Superior temporal gyrus (tissue), 1 donor: ENCODE measurements at regions not wholly inside any gene's neighbourhood (a gene's known extent, or its start where the extent isn't known, plus 50 kb on each side); places are given as distances from the start of the nearest gene placed in this dataset.
"Not testable (repeated sequence)": the region's sequence is repeated elsewhere in the genome, so short reads cannot be mapped to it uniquely, and the experiment has no call there.

ENCODE experiments used
- DNase-seq: peaks from one replicate; pipeline ENCODE4 v3.0.0-alpha.2; 2016; ENCODE audit errors: extremely low spot score

DNA sequence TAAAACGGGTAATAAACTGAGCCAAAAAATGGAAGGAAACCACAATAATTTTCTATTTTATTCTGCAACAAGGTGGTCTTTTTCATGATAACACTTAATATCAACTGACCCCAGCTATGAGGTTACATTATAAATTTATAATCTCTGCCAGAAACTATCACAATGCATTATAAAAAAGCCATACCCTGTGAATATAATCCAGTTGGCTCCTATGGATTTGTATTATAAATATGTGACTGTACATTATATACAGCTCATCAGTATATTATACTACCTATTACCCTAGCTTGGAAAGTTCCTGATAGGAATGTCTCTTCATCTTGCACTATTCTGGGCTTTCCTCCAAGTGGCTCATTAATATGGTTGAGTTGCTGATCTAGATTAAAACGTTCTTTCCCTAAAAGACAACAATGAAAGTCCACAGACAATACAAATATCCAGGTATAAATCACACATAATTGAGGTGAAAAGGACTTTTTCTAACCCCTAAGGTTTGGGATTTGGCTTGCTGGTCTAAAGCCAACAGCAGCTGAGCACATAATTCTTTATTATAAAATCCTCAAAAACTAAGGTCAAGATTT lies 487.7 kb downstream of the TTLL7 start:
- DNase-seq, result no peak

DNA sequence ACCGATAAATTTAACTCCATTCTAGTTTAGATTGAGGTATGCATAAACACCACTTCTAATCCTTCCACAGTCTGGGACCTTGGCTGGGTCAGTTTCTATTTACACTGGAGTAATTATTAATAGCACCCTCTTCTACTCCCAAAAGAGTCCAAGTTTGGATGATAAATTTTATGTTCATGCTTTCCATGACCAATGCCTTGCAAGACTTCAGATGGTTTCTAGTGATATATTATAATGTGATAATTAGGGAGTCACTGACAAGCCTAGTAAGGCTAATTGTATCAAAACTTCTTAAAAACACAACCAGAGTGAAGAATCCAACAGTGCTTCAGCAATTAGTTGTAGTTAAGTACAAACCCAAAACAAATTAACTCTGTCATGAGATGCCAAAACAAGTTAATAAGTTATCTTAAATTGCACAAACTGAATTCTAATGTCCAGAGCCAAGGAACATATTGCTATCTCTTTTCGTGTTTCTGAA lies 489.6 kb downstream of the TTLL7 start:
- DNase-seq, result no peak

DNA sequence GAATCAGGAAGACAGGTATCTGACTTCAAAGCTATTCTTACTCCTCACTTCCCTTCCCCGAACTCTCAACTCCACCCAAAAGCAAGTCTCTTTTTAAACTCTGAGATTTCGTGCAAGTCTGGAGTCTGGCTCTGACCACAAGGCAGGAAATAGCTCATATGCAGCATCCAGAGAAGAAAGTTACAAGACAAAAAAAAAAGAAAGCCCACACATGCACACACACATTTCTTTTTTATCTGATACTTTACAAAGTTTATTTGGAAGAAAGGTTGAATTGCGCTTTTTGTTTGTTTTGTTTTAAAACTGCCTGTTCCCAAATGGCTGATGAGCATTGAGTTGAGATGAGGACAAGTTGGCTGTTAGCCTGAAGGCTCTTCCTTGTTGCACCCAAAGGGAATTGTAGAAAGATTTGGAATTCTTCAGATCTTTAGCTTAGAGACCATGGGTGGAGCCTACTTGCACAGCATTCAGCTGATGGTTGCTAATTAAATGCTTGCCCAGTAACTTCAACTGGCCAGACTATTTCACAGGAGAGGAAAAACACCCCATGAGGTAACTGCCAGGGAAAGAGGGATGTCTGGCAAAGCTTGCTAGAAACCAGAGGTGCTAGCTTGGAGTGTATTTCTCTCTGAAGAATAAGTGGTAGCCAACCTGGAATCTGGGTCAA lies 490.3 kb downstream of the TTLL7 start:
- DNase-seq, result no peak

DNA sequence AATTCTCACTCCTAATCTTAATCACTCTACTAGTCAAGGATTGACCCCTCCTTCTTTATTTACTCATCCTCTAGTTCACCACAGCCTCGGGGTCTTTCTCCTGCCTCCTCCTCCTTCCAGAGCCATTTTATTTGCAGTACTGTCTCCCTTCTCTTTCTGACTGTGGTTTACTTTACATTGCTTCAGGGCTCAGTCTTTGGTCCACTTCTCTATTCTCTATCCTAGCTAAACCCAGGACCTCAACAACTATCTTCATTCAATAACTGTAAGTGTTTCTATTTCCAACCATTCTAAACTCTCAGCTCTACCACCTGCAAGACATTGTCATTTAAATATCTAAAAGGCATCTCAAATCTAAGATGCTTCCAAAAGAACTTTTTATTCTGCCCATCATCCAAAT lies 493.8 kb downstream of the TTLL7 start:
- DNase-seq, result no peak

DNA sequence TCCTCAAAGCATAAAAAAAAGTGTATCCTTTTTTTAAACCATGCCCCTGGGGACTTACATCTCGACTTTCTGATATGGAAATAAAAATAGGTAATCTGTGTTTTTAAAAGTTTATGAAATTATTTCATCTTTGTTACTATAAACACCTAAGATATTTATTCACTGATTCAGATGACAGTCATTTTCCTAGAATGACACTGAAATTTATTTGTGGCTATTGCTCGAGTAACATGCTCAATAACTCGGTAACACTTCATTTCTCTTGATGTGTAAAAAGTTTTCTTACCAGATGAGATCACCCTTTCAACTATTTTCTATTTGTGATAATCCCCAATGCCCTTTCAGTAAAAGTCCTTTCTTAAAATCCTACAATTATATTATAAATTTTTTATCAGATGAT lies 495.8 kb downstream of the TTLL7 start:
- no peak for DNase-seq

DNA sequence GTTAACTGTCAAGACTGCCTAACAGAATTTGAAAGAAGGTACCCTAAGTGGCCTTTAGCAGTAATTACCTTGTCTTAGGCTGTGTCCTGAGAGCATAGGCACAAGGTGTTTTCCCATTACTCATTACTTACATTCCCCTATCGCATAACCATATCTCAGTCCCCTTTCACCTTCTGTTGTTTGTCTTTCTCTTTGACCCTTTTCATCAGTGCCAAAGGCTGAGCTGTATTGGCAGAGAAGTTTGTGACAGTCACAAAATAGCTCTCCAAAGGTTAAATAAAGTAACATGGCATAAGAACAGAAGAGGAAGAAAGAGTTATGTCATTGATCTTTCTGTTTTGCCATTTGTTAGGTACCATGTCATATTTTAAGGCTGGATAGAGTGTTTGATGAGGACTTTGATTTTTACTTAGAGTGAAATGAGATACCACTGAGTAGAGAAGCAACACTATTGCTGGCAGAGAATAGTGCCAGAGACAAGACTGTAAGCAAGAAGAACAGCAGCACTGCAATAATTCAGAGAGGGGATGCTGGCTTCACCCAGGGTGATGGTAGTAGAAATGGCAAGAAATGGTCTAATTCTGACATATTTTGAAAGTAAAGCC lies 497.8 kb downstream of the TTLL7 start:
- DNase-seq, result no peak

DNA sequence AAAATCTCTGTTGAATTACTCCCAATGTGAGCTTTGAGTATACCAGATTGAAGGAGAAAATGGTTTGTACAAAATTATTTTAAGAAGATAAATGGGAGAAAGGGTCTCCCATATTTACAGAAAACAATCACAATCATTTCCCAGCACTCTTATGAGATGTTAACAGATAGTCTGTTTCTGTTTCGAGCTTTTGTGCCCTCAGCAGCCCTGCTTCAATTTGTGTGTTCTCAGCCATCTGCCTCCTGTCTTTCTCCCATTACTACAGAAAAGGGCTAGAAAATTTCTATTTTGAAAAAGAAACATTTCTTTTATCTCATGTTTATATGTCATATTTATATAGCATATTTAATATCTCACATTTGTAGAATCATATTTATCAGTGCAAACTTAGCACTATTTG lies 498.4 kb downstream of the TTLL7 start:
- DNase-seq, result no peak

DNA sequence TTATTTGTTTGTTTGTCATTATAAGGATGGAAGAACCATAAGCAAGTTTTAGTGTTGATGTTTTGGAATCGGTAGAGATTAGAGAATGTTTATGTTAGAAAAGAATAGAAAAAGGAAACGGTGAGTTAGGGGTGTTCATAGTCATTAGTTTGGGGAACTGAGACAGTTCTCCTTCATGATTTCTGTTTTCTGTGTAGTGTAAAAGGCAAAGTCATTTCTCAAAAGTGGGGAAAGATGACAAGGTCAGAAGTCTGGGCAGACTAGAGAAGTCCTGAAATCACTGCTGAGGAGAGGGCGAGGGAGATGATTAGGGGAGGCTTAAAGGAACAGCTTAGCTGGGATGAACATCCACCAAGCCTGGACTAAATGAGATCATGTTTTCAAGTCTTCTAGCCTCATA lies 498.9 kb downstream of the TTLL7 start:
- no peak for DNase-seq

DNA sequence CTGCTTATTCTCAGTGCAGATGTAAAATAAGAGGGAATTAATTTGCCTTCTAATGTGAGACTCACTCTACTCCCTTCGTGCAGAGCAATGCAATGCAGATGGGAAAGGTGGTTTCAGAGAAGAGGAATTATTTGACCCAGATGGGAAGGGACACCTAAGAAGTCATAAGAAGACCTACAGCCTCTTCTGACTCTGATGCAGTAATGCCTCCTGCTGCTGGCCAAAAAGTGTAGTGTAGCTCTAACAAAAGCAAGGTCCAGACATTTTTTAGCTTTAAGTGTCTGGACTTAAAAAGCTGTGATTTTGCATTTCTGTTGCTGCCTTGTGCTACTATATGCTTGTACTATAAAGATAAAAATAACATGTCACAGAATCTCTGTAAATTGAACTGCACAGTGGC lies 501.4 kb downstream of the TTLL7 start:
- DNase-seq, result no peak

DNA sequence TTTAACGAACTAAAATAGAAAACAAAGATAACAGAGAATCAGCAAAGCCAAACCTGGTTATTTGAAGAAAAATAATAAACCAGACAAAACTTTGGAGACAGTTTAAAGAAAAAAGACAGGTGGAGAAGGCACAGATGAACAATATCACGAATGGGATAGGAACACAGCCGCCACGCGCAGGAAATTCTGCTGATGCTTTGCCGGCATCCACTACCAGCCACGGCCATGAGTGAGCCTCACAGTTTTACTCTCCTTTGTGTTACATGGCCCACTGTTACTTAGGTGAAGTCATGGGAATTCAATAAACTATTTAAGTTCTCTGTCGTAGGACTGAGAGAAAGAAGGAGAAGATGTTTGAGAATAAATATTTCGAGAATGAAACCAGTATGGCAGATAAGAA lies 503.4 kb downstream of the TTLL7 start:
- no peak for DNase-seq

DNA sequence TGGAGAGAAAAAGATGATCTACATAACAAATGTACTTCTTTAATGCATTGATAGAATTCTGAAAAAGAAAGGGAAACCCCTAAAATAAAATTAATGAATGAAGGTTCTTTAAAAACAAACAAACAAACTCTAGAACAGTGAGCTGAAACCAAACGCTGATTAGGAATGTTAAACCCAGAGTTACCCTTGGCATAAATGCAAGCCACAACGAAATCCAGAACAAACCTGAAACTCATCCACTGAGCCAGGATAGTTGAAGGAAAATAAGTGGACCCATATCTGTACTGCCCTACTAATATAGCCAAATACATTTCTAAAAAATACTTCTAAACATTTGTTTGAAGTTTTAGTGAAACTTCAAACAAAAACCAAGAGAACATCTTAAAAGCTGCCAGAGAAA lies 505.3 kb downstream of the TTLL7 start:
- DNase-seq, result no peak

DNA sequence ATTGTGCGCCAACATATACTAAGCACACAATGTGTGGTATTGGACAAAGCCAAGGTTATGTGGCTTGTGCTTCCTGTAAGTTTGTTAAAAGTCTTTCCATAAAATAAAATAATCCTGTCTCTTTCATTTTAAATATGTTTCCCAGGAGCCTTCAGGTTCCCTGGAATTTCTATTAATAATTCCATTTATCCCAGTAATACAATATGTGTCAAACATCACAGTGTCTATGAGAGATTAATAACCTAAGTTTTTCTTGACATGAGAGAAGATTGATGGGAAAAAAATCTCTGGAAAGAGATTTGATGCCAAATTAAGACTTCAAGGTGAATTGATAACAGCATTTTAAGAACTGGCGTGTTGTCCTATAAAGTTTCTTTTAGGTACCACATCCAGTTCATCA lies 507.0 kb downstream of the TTLL7 start:
- DNase-seq, result no peak

DNA sequence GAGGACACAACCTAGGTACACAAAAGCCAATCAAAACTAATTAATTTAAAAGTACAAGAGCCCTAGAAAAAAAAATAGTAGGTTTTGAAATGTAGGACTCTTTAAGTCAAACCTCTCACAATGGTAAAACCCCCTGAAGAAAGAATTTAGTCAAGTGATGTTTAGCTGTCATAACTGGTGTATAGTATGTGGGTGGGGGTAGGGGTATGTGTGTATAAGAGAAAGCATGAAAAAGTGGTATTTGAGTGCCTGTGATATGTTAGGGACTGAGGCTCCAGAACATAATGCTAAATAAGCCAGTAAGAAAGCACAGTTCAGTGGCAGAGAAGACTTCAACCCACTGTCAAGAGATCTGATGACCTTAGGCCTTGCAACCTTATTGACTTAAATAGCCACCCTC lies 507.9 kb downstream of the TTLL7 start:
- DNase-seq, result no peak

DNA sequence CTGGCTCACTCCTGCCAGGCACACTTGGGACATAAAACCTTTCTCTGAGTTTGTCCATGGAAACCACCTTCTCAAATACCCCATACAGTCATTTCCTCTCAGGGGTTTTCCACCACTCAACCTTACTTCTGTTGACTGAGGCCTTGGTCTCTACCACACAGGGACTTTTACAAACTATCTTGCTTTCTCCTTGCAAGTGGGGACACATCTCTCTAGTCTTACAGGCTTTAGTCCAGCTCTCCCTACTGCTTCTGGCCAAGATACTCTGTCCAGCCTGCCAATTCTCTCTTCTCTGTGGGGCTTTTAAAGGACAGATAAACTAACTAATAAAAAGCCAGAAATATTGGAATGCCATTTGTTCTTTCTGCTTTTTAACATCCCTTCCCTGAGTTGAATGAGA lies 510.8 kb downstream of the TTLL7 start:
- not testable (repeated sequence) for DNase-seq

DNA sequence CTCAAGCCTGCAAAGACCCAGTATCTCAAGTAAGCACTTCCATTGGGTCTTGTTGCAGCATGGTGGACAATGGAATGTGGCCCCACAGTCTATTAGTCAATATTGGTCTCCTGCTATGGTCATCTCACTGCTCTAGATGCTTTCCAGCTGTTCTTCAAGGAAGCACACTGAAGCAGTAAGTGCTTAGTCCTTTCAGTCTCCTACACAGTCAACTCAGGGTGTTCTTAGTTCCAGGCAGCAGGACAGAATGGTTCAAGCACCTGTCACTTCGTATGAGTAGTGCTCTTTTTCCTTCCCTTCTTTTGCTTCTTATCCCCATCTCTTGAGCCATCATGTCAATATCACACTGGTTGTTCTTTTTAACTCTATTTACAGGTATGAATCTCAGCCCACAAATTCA lies 511.5 kb downstream of the TTLL7 start:
- DNase-seq, result not testable (repeated sequence)

DNA sequence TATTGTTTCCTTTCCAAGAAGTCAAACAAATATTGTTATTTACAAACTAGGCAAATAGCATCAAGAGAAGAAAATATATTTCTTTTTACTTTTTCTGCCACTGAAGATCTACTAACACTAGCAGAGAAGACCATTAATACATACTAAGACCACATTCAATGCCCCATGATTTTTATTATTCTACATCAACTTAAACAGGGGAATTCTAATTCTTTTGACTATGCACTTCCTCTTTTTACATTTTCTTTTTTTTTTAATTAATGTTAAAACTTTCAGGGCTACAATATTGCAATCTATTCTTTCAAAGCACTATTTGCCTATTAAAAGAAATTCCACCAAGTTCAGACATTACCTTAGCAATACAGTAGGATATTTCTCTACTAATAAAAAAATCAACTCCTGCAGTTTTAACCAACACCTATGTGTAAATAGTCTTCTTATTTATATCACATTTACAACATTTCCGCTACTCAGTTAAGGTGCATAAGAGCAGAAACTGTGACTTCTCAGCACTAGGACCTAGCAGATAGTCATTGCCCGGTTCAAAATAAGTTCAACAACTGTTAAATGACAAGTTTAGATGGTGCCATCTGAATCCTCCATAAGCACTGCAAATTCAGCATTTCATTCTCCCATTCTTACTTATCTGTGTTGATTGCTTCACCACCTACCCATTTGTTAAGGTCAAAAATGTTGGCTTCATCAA lies 513.5 kb downstream of the TTLL7 start:
- not testable (repeated sequence) for DNase-seq

DNA sequence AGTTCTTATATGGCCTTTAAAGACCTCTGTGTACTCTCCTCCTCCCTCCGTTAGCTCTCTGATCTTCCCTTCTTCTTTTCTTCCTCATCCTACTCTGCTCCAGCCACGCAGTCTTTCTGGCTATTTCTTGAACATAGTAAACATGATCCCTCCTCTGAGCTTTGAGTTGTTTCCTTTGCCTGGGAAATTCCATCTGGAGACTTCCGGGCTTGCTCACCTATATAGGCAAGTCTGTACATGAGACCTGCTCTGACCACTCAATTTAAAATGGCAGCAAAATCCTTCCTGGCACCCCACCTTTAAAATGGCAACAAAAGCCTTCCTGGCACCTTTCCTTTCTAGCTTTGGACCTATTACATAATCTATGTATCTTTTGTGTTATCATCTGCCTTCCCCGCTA lies 517.6 kb downstream of the TTLL7 start:
- not testable (repeated sequence) for DNase-seq

DNA sequence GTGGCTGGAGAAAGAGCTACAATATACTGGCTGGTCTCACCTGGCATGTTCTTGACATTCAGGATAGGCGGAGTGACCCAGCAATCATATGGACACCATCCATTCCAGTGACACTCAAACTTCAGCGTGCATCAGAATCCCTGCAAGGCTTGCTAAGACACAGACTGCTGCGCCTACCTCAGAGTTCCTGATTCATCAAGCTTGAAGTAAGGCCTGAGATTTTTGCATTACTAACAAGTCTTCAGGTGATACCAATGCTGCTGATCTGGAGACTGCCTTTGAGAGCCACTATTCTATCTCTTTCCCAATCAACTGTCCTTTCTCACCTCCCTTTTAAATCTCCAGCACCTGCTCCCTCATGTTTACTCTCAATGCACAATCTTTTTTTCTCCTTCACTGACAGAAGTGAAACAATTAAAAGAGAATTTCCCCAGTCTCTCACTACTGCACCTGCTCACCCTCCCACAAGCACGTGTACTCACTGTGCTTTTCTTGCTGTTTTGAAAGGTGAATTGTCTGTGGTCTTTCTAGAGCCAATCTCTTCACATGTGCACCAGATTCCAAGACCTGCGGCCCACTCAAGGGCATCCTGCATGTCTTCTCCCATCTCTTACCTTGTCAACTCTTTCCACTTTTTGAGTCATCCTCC lies 519.2 kb downstream of the TTLL7 start:
- DNase-seq, result not testable (repeated sequence)

DNA sequence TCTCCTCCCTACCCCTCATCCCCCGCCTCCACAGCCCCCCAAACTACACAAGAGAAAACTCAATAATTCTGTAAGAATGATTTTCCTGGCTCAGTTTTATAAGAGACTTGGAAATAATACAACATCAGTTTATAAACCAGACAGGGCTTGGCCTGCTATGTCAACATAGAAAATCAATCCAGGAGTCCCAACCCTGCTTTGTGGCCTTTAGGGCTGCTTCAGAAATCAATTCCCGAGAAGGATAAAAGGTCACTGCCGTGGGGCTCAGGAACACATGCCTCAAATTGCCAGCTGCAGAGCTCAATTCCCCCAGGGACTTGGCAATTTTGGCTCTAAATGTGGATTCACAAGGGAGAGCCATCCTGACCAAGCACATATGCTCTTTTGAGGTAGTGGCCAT lies 520.8 kb downstream of the TTLL7 start:
- not testable (repeated sequence) for DNase-seq

DNA sequence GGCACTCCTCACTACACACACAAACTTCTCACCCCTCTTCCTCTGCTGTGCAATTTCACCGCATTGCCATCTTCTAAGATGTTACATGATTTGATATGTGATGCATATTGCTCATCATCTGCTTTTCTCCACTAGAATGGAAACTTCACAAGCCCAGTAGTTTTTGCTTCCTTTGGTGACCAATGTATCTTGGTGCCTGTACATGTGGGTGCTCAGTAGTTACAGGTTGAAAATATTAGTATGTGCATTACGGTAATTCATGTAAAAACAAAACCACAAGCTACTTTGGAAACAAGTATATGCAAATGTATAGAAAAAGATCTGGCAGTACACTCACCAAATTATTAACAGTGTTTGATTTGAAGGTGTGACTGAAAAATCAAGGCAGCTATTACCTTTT lies 522.4 kb downstream of the TTLL7 start:
- not testable (repeated sequence) for DNase-seq

DNA sequence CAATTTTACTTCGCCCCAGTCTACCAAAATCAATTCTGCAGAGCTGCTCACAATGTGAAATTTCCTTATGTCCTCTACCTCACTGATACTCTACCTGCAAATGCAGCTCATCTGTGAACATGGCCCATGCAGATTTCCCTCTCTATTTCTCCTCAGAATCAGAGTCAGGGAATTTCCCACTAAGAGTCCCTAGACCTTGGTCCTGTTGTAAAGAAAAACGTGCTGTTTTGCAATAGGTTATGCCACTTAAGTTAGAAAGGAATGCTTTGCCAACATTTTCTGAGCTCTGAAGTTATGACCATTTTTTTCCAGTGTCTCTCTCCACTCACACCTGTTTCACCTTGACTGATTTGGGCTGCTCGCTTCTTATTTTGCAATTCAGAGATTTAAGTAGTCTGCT lies 524.0 kb downstream of the TTLL7 start:
- DNase-seq, result not testable (repeated sequence)

DNA sequence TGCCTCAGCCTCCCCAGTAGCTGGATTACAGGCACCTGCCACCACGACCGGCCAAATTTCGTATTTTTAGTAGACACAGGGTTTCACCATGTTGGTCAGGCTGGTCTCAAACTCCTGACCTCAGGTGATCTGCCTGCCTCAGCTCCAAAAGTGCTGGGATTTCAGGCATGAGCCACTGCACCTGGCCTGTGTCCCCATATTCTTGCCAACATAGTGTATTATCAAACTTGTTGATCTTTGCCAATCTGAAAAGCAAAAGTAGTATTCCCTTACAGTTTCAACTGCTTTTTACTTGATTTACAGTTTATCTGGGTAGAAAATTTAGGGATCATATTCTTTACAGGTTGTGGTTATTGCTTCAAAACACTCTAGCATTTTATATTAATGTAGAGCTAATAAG lies 524.9 kb downstream of the TTLL7 start:
- not testable (repeated sequence) for DNase-seq
